ENCODE measurements at regions not wholly inside any gene's neighbourhood (a gene's known extent, or its start where the extent isn't known, plus 50 kb on each side); places are given as distances from the start of the nearest gene placed in this dataset.

GRCh38 chr22:48179571-48180546 lies 1417.4 kb downstream of the TBC1D22A start:
- no peak for DNase-seq (ENCODE audit: low read depth)
- H3K4me3 ChIP-seq (ENCODE audit: low read depth, low read length) = no peak overlapping the region
- TF ChIP-seq CTCF (conservative IDR thresholded peaks at IDR 0.05; ENCODE audit: low read depth, low read length) = no peak

GRCh38 chr22:48178536-48178935 lies 1416.1 kb downstream of the TBC1D22A start:
- no peak for TF ChIP-seq CTCF (conservative IDR thresholded peaks at IDR 0.05; ENCODE audit: low read depth, low read length)
- H3K4me3 ChIP-seq (ENCODE audit: low read depth, low read length) = no peak overlapping the region
- DNase-seq (ENCODE audit: low read depth) = no peak

GRCh38 chr22:48177631-48178030 lies 1415.2 kb downstream of the TBC1D22A start:
- H3K4me3 ChIP-seq (ENCODE audit: low read depth, low read length) = no peak overlapping the region
- DNase-seq (ENCODE audit: low read depth) = no peak
- TF ChIP-seq CTCF (conservative IDR thresholded peaks at IDR 0.05; ENCODE audit: low read depth, low read length) = no peak

GRCh38 chr22:48175721-48176120 lies 1413.3 kb downstream of the TBC1D22A start:
- no peak for DNase-seq (ENCODE audit: low read depth)
- H3K4me3 ChIP-seq (ENCODE audit: low read depth, low read length) = no peak overlapping the region

GRCh38 chr22:48173773-48174160 lies 1411.3 kb downstream of the TBC1D22A start:
- no peak for DNase-seq (ENCODE audit: low read depth)
- no peak overlapping the region for H3K4me3 ChIP-seq (ENCODE audit: low read depth, low read length)
- no peak for TF ChIP-seq CTCF (conservative IDR thresholded peaks at IDR 0.05; ENCODE audit: low read depth, low read length)

More at GRCh38 chr22:48175721-48176120, 1413.3 kb downstream of the TBC1D22A start:
- no peak for TF ChIP-seq CTCF (conservative IDR thresholded peaks at IDR 0.05; ENCODE audit: low read depth, low read length)

GRCh38 chr22:48173061-48173772 lies 1410.8 kb downstream of the TBC1D22A start:
- no peak for TF ChIP-seq CTCF (conservative IDR thresholded peaks at IDR 0.05; ENCODE audit: low read depth, low read length)
- H3K4me3 ChIP-seq (ENCODE audit: low read depth, low read length) = no peak overlapping the region
- DNase-seq (ENCODE audit: low read depth) = no peak
